ENCODE measurements at regions not wholly inside any gene's neighbourhood (a gene's known extent, or its start where the extent isn't known, plus 50 kb on each side); places are given as distances from the start of the nearest gene placed in this dataset.

DNA sequence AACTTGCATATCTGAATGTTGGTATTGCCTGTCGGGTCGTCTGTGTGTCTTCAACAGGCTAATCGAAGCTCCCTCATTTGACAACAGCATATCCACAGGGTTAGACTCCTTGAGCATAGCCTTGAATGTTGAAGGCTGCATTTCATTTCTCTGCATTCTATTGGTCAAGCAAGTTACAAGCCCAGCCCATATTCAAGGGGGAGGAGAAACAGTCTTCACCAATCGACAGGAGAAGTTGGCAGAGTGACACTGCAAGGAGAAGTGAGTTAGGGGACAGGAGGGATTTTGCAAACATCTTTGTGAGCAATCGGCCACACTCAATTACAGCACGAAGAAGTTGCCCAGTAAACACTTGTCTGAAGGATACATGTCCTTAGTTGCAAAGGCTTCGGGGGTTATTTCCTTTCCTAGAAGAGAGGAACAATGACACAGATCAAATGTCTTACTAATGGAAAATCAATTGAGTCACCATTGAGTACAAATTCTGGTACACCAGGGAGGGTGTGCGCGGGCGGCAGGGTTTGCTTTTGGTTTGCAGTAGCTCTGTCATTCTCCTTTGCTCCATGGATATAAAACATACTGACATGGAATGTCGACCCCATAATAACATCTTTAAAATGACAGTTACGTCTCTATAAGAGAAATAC lies 60.6 kb upstream of the NT5E start:
- no peak for DNase-seq

DNA sequence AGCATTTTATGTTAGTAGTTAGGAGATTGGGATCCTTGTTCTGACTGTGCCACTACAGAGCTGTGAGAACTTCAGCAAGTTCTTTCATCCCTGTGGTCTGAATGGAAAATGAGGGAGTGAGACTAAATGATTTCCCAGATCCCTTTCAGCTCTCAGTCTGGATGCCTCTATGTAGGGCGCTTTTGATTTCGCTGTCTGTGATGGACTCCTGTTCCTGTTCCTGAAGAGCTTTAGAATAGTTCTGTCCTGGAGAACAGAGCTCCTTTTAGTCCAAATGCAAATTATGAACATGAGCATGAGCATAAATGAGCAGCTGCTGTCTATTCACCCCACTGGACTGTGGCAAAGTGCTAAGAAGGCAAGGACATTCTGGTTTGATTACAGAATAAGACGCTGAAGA lies 61.4 kb upstream of the NT5E start:
- peaks cover 17% of the 10 kb centered on the region for H3K27me3 Mint-ChIP-seq
- Histone ChIP-seq H3K9me3 (ENCODE audit: control extremely low read depth in 1 of 3, control insufficient read depth in 2 of 3, insufficient read depth in 1 of 3, low read length in 2 of 3) (no peaks in the 10 kb centered on the region), H3K27me3 (replicated peaks in 1 of 4; ENCODE audit: control extremely low read depth in 1 of 4, control insufficient read depth in 3 of 4, insufficient read depth in 4 of 4, low read length in 3 of 4) (peaks cover 0 to 3% (median 0%) of the 10 kb centered on the region in 4 experiments), H3K9ac (ENCODE audit: low read length) (no peak overlapping the region), H3K79me2 (ENCODE audit: control insufficient read depth, insufficient read depth, low read length) (no peaks in the 10 kb centered on the region), H3K4me1 (ENCODE audit: control insufficient read depth in 2 of 2, insufficient read depth in 2 of 2, low read length in 2 of 2) (no peaks in the 10 kb centered on the region), H3K4me3 (ENCODE audit: control extremely low read depth in 1 of 5, extremely low read depth in 1 of 5, insufficient read depth in 1 of 5, low read depth in 2 of 5, low read length in 4 of 5) (no peak overlapping the region), H4K20me1 (ENCODE audit: control insufficient read depth, insufficient read depth, low read length, poor library complexity, severe bottlenecking) (no peaks in the 10 kb centered on the region), H3K36me3 (replicated peaks in 1 of 2; ENCODE audit: control extremely low read depth in 1 of 2, control insufficient read depth in 1 of 2, extremely low read depth in 1 of 2, insufficient read depth in 2 of 2, low read length in 1 of 2) (no peaks in the 10 kb centered on the region), H3K4me2 (replicated peaks; ENCODE audit: low read depth, low read length, poor library complexity, severe bottlenecking) (no peak overlapping the region), H3K27ac (ENCODE audit: low read length in 2 of 2) (no peak overlapping the region), H2AFZ (ENCODE audit: insufficient read depth, low read depth, low read length, poor library complexity, severe bottlenecking) (no peak overlapping the region)
- H3K4me3 Mint-ChIP-seq = no peak overlapping the region
- no peak overlapping the region for H3K27ac Mint-ChIP-seq
- ATAC-seq (ENCODE audit: low read depth) (no peak), DNase-seq (no peak)
- H3K9me3 Mint-ChIP-seq (ENCODE audit: insufficient read depth) = no peaks in the 10 kb centered on the region
- TF ChIP-seq EZH2 (IDR thresholded peaks at IDR 0.05; ENCODE audit: borderline replicate concordance, insufficient read depth, low read depth, low read length, poor library complexity, severe bottlenecking) = no peak
- TF ChIP-seq, protein P1, sequence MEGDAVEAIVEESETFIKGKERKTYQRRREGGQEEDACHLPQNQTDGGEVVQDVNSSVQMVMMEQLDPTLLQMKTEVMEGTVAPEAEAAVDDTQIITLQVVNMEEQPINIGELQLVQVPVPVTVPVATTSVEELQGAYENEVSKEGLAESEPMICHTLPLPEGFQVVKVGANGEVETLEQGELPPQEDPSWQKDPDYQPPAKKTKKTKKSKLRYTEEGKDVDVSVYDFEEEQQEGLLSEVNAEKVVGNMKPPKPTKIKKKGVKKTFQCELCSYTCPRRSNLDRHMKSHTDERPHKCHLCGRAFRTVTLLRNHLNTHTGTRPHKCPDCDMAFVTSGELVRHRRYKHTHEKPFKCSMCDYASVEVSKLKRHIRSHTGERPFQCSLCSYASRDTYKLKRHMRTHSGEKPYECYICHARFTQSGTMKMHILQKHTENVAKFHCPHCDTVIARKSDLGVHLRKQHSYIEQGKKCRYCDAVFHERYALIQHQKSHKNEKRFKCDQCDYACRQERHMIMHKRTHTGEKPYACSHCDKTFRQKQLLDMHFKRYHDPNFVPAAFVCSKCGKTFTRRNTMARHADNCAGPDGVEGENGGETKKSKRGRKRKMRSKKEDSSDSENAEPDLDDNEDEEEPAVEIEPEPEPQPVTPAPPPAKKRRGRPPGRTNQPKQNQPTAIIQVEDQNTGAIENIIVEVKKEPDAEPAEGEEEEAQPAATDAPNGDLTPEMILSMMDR (IDR thresholded peaks at IDR 0.05) = no peak
- ChIA-PET CTCF (no interaction called here), POLR2A (no interaction called here)
- H3K4me1 Mint-ChIP-seq = no peaks in the 10 kb centered on the region
- 100% methylated on average over 3 of the region's 3 CpGs for WGBS (ENCODE audit: insufficient coverage)
- intact Hi-C loops (cut with micrococcal nuclease) = no loop called here

More for the DNA sequence above, 60.6 kb upstream of the NT5E start:
- no peaks in the 10 kb centered on the region for H3K4me1 ChIP-seq (ENCODE audit: control insufficient read depth in 2 of 2, insufficient read depth in 2 of 2, low read length in 2 of 2)
- Mint-ChIP-seq H3K4me1 (no peaks in the 10 kb centered on the region), H3K27ac (no peak overlapping the region), H3K9me3 (ENCODE audit: insufficient read depth) (no peaks in the 10 kb centered on the region), H3K4me3 (no peak overlapping the region), H3K27me3 (peaks cover 17% of the 10 kb centered on the region)
- no peak for ATAC-seq (ENCODE audit: low read depth)
- WGBS (ENCODE audit: insufficient coverage) = 97% methylated on average over 9 of the region's 12 CpGs
- peaks cover 0 to 3% (median 0%) of the 10 kb centered on the region in 4 experiments for H3K27me3 ChIP-seq (replicated peaks in 1 of 4; ENCODE audit: control extremely low read depth in 1 of 4, control insufficient read depth in 3 of 4, insufficient read depth in 4 of 4, low read length in 3 of 4)
- no peaks in the 10 kb centered on the region for H3K36me3 ChIP-seq (replicated peaks in 1 of 2; ENCODE audit: control extremely low read depth in 1 of 2, control insufficient read depth in 1 of 2, extremely low read depth in 1 of 2, insufficient read depth in 2 of 2, low read length in 1 of 2)
- no peaks in the 10 kb centered on the region for H3K79me2 ChIP-seq (ENCODE audit: control insufficient read depth, insufficient read depth, low read length)
- no peaks in the 10 kb centered on the region for H4K20me1 ChIP-seq (ENCODE audit: control insufficient read depth, insufficient read depth, low read length, poor library complexity, severe bottlenecking)
- intact Hi-C loops (cut with micrococcal nuclease) = no loop called here
- TF ChIP-seq, protein P1 (IDR thresholded peaks at IDR 0.05) = no peak
- no peak for TF ChIP-seq EZH2 (IDR thresholded peaks at IDR 0.05; ENCODE audit: borderline replicate concordance, insufficient read depth, low read depth, low read length, poor library complexity, severe bottlenecking)
- no peaks in the 10 kb centered on the region for H3K9me3 ChIP-seq (ENCODE audit: control extremely low read depth in 1 of 3, control insufficient read depth in 2 of 3, insufficient read depth in 1 of 3, low read length in 2 of 3)
- no peak overlapping the region for H3K4me2 ChIP-seq (replicated peaks; ENCODE audit: low read depth, low read length, poor library complexity, severe bottlenecking)
- H3K4me3 ChIP-seq (ENCODE audit: control extremely low read depth in 1 of 5, extremely low read depth in 1 of 5, insufficient read depth in 1 of 5, low read depth in 2 of 5, low read length in 4 of 5) = no peak overlapping the region
- no peak overlapping the region for H2AFZ ChIP-seq (ENCODE audit: insufficient read depth, low read depth, low read length, poor library complexity, severe bottlenecking)
- CTCF ChIA-PET = no interaction called here
- no peak overlapping the region for H3K9ac ChIP-seq (ENCODE audit: low read length)
- H3K27ac ChIP-seq (ENCODE audit: low read length in 2 of 2) = no peak overlapping the region
- POLR2A ChIA-PET = no interaction called here

Measured in B cell (primary cell).